ENCODE measurements at regions not wholly inside any gene's neighbourhood (a gene's known extent, or its start where the extent isn't known, plus 50 kb on each side); places are given as distances from the start of the nearest gene placed in this dataset.

- CTCF ChIA-PET: no interaction called here
- no peak for ATAC-seq
These were observed 230.9 kb downstream of the ANTXR2 start for GRCh38 chr4:79842162-79842561.

GRCh38 chr4:79833857-79834256 lies 239.2 kb downstream of the ANTXR2 start:
- H3K27me3 Mint-ChIP-seq (ENCODE audit: low read depth): no peaks in the 10 kb centered on the region
- CTCF ChIA-PET: no interaction called here
- ATAC-seq: no peak
- no peak overlapping the region for H3K4me3 Mint-ChIP-seq
- no peak overlapping the region for H3K27ac Mint-ChIP-seq
- POLR2A ChIA-PET: no interaction called here
- TF ChIP-seq, protein P1, sequence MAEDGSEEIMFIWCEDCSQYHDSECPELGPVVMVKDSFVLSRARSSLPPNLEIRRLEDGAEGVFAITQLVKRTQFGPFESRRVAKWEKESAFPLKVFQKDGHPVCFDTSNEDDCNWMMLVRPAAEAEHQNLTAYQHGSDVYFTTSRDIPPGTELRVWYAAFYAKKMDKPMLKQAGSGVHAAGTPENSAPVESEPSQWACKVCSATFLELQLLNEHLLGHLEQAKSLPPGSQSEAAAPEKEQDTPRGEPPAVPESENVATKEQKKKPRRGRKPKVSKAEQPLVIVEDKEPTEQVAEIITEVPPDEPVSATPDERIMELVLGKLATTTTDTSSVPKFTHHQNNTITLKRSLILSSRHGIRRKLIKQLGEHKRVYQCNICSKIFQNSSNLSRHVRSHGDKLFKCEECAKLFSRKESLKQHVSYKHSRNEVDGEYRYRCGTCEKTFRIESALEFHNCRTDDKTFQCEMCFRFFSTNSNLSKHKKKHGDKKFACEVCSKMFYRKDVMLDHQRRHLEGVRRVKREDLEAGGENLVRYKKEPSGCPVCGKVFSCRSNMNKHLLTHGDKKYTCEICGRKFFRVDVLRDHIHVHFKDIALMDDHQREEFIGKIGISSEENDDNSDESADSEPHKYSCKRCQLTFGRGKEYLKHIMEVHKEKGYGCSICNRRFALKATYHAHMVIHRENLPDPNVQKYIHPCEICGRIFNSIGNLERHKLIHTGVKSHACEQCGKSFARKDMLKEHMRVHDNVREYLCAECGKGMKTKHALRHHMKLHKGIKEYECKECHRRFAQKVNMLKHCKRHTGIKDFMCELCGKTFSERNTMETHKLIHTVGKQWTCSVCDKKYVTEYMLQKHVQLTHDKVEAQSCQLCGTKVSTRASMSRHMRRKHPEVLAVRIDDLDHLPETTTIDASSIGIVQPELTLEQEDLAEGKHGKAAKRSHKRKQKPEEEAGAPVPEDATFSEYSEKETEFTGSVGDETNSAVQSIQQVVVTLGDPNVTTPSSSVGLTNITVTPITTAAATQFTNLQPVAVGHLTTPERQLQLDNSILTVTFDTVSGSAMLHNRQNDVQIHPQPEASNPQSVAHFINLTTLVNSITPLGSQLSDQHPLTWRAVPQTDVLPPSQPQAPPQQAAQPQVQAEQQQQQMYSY (CRISPR knock-in tag; IDR thresholded peaks at IDR 0.05): no peak
- no peak for TF ChIP-seq ZNF232 (CRISPR knock-in tag; IDR thresholded peaks at IDR 0.05)
- no peak for TF ChIP-seq ZNF281 (CRISPR knock-in tag; IDR thresholded peaks at IDR 0.05)
- TF ChIP-seq, protein P2, sequence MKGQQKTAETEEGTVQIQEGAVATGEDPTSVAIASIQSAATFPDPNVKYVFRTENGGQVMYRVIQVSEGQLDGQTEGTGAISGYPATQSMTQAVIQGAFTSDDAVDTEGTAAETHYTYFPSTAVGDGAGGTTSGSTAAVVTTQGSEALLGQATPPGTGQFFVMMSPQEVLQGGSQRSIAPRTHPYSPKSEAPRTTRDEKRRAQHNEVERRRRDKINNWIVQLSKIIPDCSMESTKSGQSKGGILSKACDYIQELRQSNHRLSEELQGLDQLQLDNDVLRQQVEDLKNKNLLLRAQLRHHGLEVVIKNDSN (CRISPR knock-in tag; IDR thresholded peaks at IDR 0.05): no peak
- TF ChIP-seq MLX (CRISPR knock-in tag; IDR thresholded peaks at IDR 0.05): no peak
- TF ChIP-seq IRF1 (CRISPR knock-in tag; IDR thresholded peaks at IDR 0.05): no peak
- no peak for TF ChIP-seq SP1 (CRISPR knock-in tag; conservative IDR thresholded peaks at IDR 0.05)
- TF ChIP-seq AFF4 (CRISPR knock-in tag; IDR thresholded peaks at IDR 0.05; ENCODE audit: borderline replicate concordance): no peak
- TF ChIP-seq ATF3 (CRISPR knock-in tag; conservative IDR thresholded peaks at IDR 0.05): no peak
- peaks cover 15% of the 10 kb centered on the region for H3K36me3 Mint-ChIP-seq
- 0 out of 2 replicates have a peak, but pooled peaks cover 4% of the 10 kb centered on the region for H3K4me1 Mint-ChIP-seq
- no peak for DNase-seq (ENCODE audit: low spot score)
- peaks cover 29% of the 10 kb centered on the region for H3K9me3 Mint-ChIP-seq

More at GRCh38 chr4:79842162-79842561, 230.9 kb downstream of the ANTXR2 start:
- DNase-seq (ENCODE audit: low spot score): no peak
- no peak overlapping the region for H3K27ac Mint-ChIP-seq
- peaks cover 11% of the 10 kb centered on the region; the same call in 1 of the 2 replicates for H3K4me1 Mint-ChIP-seq
- no peak overlapping the region for H3K4me3 Mint-ChIP-seq
- peaks cover 44% of the 10 kb centered on the region for H3K9me3 Mint-ChIP-seq
- TF ChIP-seq E2F5 (CRISPR knock-in tag; IDR thresholded peaks at IDR 0.05) (no peak), CBFB (CRISPR knock-in tag; IDR thresholded peaks at IDR 0.05; ENCODE audit: low read depth) (no peak), ZNF396 (CRISPR knock-in tag; IDR thresholded peaks at IDR 0.05; ENCODE audit: borderline replicate concordance) (no peak), MXD4 (CRISPR knock-in tag; IDR thresholded peaks at IDR 0.05; ENCODE audit: borderline replicate concordance) (no peak), TP53 (CRISPR knock-in tag; IDR thresholded peaks at IDR 0.05) (no peak)
- TF ChIP-seq, protein P3, sequence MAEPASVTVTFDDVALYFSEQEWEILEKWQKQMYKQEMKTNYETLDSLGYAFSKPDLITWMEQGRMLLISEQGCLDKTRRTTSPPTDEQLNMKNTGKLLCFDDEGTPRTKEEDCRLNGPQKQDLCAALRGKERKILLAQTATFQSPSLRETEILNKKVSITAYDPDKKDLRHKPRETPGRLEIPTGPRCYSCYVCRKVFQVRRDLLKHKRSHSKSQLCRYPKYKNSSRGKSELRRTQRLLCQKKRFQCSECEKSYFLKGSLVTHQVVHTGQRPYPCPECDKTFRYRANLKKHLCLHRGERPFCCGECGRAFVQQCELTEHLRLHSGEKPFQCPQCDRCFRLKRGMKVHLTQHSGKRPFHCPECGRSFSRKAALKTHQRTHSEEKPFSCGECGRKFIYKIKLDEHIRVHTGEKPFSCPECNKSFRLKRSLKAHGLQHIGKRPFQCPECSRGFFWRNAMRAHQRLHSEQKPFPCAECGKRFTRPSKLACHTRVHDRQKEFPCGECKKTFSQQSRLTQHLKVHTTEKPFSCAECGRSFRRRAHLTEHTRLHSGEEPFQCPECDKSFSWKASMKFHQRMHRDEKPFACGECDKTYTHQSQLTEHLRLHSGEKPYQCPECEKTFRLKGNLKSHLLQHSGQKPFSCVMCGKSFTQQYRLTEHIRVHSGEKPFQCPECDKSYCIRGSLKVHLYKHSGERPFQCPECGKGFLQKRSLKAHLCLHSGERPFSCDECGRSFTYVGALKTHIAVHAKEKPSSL (CRISPR knock-in tag; conservative IDR thresholded peaks at IDR 0.05): no peak
- TF ChIP-seq, protein P2 (CRISPR knock-in tag; IDR thresholded peaks at IDR 0.05): no peak
- POLR2A ChIA-PET: no interaction called here
- H3K27me3 Mint-ChIP-seq (ENCODE audit: low read depth): no peaks in the 10 kb centered on the region
- H3K36me3 Mint-ChIP-seq: peaks cover 26% of the 10 kb centered on the region
